ENCODE measurements at regions not wholly inside any gene's neighbourhood (a gene's known extent, or its start where the extent isn't known, plus 50 kb on each side); places are given as distances from the start of the nearest gene placed in this dataset.
"Not testable (repeated sequence)": the region's sequence is repeated elsewhere in the genome, so short reads cannot be mapped to it uniquely, and the experiment has no call there.

GRCh38 chr14:34051966-34052657, 101.2 kb upstream of the EGLN3 start:
- DNase-seq (ENCODE audit: low read depth in 2 of 3, low spot score in 2 of 3), result peak in 1 of 3 donors; percentile 11

- no peak for DNase-seq (ENCODE audit: low read depth in 2 of 3, low spot score in 2 of 3)
These were observed 99.7 kb upstream of the EGLN3 start for GRCh38 chr14:34050606-34051005.

DNA sequence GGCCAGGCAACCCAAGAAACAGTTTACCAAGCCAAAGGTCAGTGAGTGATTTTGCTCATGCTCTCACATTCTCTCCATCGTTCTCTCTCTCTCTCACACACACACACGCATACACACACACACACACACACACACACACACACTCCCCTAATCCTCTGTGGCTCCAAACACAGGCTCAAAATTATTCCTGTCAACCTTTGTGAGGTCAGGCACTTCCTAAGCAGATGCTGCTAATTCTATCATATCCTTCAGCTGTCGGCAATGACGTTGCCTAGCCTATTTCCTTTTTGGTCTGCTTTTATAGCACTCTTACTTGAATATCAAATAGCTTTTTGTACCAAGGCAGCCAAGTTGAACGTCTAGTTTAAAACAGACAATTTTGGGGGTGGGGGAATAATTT, 98.9 kb upstream of the EGLN3 start:
- DNase-seq (ENCODE audit: low read depth in 2 of 3, low spot score in 2 of 3), result peak in 1 of 3 donors; percentile 38

DNA sequence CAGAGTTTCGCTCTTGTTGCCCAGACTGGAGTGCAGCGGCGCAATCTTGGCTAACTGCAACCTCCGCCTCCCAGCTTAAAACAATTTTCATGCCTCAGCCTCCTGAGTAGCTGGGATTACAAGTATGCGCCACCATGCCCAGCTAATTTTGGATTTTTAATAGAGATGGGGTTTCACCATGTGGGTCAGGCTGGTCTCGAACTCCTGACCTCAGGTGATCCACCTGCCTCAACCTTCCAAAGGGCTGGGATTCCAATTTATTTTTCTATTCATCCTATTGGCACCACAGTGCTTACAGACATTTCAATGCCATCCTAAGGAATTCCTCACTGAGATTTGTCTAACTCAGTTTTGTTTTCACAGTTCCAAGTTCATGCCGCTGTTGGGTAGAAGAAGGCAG, 98.3 kb upstream of the EGLN3 start:
- DNase-seq (ENCODE audit: low read depth in 2 of 3, low spot score in 2 of 3), result not testable (repeated sequence)

DNA sequence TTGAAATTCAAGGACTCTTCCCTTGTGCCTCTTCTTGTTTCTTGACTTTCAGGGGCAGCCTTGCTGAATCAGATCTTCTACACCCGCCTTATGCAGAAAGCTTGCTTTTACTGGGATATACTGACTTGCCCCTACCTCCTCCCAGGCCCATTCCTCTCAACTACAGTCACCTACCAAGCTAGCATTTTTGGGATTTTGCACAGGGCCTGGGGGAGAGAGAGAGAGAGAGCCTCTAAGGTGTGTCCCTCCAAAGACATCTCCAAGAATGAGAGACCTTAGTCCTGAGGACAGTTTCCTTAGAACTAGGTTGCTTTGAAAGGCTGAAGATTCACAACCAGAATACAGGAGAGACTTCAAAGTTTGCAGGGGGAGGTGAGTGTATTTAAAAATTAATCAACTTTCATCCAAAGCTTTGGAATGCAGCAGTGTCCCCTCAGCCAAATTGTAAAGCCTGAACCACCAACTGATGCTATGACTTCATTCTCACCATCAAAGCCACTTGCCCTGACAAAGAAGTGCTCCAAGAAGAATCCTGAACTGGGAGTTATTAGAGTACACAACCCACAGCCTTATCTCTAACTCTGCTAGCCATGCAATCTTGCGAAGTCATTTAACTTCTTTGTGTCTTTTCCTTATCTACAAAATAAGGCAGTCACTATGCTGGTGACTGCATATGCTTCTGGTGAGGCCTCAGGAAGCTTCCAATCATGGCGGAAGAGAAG, 96.1 kb upstream of the EGLN3 start:
- DNase-seq (ENCODE audit: low read depth in 2 of 3, low spot score in 2 of 3), result peak in 1 of 3 donors; percentile 12

DNA sequence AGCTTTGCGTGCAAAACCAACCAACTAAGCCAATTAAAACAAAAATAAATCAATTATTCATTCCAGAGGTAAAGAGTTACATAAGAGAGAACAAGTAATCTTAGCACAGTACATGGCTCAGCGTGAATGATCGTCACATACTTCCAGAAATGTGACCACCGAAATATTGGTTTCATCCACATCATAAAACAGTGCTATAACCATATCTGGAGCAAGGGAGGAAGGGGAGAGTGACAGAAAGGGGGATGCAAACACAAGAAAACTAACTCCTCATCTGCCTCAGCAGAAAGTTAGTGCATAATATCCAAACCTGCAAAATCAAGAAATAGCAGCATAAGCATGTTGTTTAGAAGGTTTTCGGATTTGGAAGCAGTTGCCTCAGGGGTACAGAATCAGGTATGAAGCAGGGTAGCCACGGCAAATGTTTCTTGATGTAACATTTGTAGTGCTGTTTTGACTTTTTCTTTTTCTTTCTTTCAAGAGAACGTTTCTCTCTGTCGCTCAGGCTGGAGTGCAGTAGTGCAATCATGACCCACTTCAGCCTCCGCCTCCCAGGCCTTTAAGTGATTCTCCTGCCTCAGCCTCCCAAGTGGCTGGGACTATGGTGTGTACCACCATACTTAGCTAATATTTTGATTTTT, 93.9 kb upstream of the EGLN3 start:
- DNase-seq (ENCODE audit: low read depth in 2 of 3, low spot score in 2 of 3), result no peak

GRCh38 chr14:34044373-34044637, 93.4 kb upstream of the EGLN3 start:
- no peak for DNase-seq (ENCODE audit: low read depth in 2 of 3, low spot score in 2 of 3)

- no peak for DNase-seq (ENCODE audit: low read depth in 2 of 3, low spot score in 2 of 3)
These were observed 92.9 kb upstream of the EGLN3 start for GRCh38 chr14:34043627-34044372.

- no peak for DNase-seq (ENCODE audit: low read depth in 2 of 3, low spot score in 2 of 3)
These were observed 90.3 kb upstream of the EGLN3 start for GRCh38 chr14:34041220-34041619.

- DNase-seq (ENCODE audit: low read depth in 2 of 3, low spot score in 2 of 3), result no peak
These were observed 89.9 kb upstream of the EGLN3 start for GRCh38 chr14:34040766-34041165.

DNA sequence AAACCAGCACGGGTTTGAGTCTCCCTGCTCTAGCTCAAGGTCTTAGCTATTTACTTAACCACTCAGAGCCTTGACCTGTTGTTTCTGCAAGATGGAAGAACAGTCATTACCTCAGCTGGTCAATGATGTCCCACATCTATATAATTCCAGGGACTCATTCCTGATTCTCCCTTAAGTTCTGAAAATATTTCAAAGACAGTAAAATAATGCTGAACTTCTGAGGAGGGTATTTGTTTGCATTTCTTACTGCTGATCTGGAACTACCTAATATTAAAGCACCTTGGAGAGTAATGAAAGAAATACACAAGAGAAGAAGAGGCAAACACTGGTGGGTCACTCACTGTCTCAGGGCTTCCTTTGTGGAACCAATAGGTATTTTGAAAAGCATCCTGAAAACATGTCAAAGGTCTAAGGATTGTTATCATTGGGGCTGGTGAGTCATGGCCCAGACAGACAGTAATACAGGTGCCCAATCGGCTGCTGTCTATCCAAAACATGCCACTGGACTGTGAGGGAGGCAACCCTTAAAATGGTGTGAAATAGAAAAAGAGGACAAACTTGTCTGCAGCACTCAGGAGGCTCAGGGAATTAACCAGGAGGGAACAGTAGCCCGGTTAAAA, 88.7 kb upstream of the EGLN3 start:
- DNase-seq (ENCODE audit: low read depth in 2 of 3, low spot score in 2 of 3), result no peak

- no peak for DNase-seq (ENCODE audit: low read depth in 2 of 3, low spot score in 2 of 3)
These were observed 87.6 kb upstream of the EGLN3 start for GRCh38 chr14:34038358-34039057.

- no peak for DNase-seq (ENCODE audit: low read depth in 2 of 3, low spot score in 2 of 3)
These were observed 85.5 kb upstream of the EGLN3 start for GRCh38 chr14:34036319-34036766.

DNA sequence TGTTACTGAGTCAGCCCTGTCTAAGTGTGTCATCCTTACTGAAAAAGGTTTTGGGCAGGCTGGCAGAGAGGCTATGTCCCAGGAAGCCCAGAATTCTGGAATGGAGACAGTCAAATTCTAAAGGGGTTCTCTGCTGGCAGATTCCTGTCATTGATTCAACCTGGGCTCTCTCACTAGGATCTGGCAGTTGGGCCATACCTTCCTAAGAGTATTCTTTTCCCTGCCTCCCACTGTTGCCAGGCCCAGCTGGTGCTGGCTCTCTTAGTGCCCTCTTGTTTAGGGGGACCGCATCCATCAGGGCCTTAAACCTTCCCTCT, 85.0 kb upstream of the EGLN3 start:
- DNase-seq (ENCODE audit: low read depth in 2 of 3, low spot score in 2 of 3), result no peak

DNA sequence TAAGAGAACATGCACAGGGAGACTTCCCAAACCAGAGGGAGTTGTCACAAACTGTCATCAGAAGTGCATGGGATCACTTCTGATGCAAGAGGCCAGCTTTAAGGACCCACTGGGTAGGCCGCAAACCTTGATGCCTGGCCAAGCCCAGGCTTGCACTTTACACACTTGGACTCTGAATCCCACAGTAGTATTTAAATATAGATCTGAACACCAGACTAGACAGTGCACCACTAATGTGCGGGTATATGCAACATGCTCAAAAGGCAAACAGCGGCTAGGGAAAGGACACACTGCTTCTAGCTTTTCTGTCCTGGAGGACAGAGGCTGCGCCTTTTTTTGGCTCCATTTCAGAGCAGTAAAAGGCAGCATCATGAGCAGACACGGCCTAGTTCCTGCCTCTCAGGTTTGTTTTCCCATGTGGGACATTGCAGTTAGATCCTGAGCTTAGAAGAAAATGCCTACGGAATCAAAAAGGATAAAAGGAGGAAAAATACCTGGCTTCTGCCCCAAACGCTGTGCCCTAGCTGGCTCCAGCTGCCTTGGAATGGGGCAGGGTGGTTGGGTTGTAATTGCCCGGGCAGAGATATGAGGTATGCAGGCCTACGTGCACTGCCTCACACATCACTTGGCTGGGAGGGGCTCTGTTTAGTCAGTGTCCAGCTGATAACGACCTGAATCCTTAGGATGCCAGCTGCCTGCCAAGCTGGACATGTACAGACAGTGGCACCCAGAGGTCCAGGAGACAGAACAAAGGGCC, 84.5 kb upstream of the EGLN3 start:
- DNase-seq (ENCODE audit: low read depth in 2 of 3, low spot score in 2 of 3), result no peak

GRCh38 chr14:34034447-34035176, 83.7 kb upstream of the EGLN3 start:
- DNase-seq (ENCODE audit: low read depth in 2 of 3, low spot score in 2 of 3), result peak in 1 of 3 donors; percentile 24

DNA sequence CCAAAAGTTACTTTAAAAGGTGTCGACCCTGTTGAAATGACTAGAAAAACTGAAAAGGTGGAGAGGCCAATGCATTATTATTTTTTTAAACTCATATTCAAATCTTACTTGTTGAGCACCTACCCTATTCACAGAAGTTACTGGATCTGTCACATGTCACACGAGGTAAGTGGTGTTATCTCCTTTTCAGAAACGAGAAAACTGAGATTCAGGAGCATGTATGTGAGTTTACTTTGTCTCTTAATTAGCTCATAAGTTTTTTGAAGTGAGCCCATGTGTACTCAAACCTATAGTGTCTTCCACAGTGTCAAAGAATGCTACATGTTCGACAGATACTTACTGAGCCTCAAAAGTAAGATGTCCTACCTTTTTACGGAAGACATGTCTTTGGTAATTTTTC, 81.8 kb upstream of the EGLN3 start:
- no peak for DNase-seq (ENCODE audit: low read depth in 2 of 3, low spot score in 2 of 3)

DNA sequence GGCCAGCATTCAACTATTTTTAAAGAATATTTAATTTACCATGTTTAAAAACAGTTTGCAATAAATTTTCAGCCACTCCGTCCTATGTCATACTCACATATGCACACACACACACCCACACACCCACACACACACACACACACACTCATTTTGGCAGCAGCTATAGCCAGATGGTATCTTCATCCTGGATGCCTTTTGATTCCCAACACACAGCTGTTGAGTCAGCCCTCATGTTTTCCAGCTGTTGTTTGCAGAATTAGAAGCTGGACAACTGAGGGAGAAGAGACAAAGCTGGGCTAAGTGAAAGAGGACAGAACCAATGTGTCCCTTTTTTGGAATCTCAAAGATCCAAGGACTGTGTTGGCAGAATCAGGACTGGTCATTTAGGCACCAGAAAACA, 80.0 kb upstream of the EGLN3 start:
- DNase-seq (ENCODE audit: low read depth in 2 of 3, low spot score in 2 of 3), result no peak

DNA sequence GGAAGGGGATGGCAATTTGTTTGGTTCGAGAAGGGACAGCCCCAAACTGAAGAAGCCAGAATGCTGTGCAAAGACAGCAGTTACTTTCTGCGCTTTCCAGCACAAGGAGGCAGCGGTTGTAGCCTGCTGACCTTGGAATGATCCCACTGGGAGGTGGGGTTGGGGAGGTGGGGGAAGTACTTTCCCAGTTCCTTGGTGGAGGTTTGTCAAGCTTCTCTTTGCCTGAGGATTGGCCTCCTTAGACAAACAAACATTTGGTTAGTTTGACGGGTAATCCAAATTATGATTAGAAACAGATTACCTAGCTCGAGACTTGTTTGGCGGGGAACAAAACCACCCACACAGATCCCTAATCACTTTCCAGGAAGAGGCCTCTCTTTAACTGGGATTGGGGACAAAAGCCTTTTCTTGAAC, 79.1 kb upstream of the EGLN3 start:
- no peak for DNase-seq (ENCODE audit: low read depth in 2 of 3, low spot score in 2 of 3)

Measured in hematopoietic multipotent progenitor cell (in vitro differentiated cells).